ENCODE measurements at regions not wholly inside any gene's neighbourhood (a gene's known extent, or its start where the extent isn't known, plus 50 kb on each side); places are given as distances from the start of the nearest gene placed in this dataset.
"Not testable (repeated sequence)": the region's sequence is repeated elsewhere in the genome, so short reads cannot be mapped to it uniquely, and the experiment has no call there.

DNA sequence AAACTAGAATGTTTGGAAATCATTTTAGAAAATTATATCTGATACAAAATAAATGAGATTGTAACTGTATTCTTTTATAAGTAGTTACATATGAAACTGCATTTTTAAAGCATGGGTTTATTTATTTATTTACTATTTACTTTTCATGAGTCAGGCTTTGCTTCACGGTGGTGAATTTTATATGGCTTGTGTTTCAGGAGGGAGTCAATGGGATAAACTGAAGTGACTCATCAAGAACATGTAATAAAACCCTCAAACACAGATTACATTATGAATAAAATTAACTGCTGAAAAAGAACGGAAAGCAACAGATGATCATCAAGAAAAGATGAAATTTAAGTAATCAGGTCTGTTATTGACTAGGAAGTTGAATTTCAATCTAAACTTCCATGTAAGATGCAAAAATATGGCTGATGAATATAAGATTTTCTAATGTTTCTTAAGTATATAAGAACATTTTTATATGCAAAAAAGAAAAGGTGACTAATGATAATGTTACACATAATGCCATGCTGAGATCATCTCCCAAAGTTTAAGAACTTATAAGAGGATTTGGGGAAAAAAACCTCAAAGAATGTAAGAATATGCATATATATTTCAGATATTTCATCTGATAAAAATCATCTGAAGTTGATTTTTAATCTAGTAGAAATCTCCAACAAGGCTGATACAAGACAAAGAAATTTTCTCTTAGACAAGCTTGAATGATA is 383.6 kb downstream of the SLITRK1 start:
- in situ Hi-C loops (cut with MboI; ENCODE audit: low sequenced_read_pairs), result no loop called here

DNA sequence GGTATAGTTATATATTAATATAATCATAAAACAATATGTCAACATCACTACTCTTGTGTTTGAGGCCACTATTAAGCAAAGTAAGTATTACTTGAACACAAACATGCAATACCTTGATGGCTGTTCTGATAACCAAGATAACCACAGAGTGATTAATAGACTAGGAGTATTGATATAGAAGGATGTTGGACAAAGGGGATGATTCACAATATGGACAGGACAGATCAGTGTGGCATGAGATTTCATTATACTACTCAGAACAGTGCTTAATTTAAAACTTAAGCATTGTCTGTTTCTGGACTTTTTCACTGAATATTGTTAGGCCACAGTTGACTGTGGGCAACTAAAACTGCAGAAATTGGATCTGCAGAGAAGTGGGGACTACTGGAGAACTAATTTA is 384.2 kb downstream of the SLITRK1 start:
- in situ Hi-C loops (cut with MboI; ENCODE audit: low sequenced_read_pairs), result no loop called here

DNA sequence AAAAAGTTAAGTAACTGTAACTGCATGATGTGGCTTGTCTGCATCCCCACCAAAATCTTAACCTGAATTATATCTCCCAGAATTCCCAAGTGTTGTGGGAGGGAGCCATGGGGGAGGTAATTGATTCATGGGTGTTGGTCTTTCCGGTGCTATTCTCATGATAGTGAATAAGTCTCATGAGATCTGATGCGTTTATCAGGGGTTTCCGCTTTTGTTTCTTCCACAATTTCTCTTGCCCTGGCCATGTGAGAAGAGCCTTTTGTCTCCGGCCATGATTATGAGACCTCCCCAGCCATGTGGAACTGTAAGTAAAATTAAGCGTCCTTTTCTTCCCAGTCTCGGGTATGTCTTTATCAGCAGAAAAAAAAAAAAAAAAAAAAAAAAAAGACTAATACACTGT is 385.8 kb downstream of the SLITRK1 start:
- in situ Hi-C loops (cut with MboI; ENCODE audit: low sequenced_read_pairs), result no loop called here

DNA sequence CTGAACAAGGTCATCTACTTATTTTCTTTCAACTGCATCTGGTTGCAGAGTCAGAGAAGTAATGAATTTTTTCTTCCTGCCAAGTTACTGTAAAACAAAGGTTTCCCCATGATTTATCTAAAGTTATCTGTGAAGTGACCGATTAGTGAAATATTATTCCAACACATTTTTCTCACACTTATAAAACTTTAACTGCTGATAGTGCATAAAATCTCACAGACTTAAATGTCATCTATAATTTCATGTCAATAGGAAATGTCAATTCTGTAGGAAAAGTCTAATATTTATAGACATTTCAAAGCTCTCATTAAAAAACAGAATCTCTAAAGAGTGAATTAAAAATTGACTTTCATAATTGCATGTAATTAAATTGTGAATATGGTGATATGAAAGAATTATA is 397.2 kb downstream of the SLITRK1 start:
- in situ Hi-C loops (cut with MboI; ENCODE audit: low sequenced_read_pairs), result no loop called here

DNA sequence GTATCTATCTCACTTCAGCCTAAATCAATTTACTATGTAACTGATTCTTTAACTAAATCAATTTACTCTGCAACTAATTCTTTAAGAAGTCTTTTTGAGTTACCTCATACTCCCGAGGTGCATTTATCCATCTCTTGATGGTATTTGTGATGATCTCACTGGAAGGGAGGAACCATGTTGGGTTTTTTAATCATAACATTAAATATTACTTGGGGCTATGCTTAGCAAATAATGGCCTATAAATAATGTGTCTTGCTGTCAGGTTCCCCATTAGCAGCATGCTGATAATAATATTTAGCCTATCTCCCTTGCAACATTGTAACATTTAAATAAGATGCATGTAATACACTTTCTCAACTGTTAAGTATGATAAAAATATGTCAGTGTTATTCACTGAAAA is 411.3 kb downstream of the SLITRK1 start:
- in situ Hi-C loops (cut with MboI; ENCODE audit: low sequenced_read_pairs), result no loop called here

DNA sequence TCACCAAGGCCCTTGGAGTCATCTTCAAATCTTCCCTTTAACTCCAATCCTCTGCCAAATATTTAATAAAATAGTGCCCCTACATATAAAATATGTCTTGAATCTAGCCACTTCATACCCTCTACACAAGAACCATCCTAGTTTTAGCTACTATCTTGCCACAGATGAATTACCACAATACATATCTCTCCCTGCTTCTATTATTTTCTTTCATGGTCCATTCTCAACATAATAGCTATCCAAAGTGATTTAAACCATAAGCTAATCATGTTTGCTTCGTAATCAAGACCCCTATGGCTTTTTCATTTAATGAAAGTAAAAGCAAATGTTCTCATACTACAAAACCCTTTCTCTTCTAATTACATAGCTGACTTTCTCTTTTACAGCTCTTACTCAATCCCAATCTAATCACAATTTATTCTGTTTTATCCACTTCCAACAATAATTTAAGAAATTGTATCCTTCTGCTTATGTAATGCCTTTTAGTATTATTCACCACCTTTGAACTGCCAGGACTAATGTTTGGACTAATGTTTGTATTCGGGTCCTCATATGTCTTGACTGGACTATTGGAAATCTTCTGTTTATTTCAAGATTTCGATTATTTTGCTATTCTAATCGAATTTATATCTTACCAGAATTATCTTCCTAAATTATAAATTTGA is 412.0 kb downstream of the SLITRK1 start:
- in situ Hi-C loops (cut with MboI; ENCODE audit: low sequenced_read_pairs), result no loop called here

DNA sequence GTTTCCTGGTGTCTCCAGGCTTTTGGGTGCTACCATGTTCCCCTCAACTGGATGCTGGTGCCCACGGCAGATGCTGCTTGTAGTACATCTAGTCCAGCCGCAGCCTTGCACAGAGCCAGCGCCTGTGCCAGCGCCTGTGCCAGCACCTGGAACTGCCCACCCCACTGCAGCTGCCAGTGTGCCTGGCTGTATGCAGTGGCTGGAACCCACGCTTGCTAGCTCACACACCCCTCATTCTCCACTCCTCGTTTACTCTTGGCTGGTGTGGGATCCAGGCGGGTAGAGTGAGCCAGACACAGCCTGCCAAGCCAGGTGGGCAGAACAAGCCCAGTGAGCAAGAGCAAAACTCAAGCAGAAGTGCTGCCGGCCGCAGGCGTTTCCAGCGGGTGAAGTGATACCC is 428.6 kb downstream of the SLITRK1 start:
- in situ Hi-C loops (cut with MboI; ENCODE audit: low sequenced_read_pairs), result no loop called here

DNA sequence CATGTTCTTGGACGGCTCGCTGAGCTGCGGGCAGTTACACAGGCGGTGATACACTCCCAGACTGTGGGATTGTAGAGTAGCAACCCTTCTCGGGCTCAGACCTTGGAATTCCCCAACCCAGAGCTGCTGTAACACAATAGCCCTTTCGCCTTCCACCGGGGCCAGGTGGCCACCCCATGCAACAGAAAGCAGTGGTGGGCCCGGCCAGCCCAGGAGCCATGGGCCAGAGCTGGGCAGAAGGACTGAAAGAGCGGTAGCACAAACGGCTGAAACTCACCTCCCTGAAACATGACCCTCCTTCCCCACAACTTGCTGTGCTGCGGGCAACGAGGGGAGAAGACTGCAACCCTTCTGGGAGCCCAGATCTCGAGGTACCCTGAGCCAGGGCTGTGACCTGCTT is 429.0 kb downstream of the SLITRK1 start:
- in situ Hi-C loops (cut with MboI; ENCODE audit: low sequenced_read_pairs), result no loop called here

DNA sequence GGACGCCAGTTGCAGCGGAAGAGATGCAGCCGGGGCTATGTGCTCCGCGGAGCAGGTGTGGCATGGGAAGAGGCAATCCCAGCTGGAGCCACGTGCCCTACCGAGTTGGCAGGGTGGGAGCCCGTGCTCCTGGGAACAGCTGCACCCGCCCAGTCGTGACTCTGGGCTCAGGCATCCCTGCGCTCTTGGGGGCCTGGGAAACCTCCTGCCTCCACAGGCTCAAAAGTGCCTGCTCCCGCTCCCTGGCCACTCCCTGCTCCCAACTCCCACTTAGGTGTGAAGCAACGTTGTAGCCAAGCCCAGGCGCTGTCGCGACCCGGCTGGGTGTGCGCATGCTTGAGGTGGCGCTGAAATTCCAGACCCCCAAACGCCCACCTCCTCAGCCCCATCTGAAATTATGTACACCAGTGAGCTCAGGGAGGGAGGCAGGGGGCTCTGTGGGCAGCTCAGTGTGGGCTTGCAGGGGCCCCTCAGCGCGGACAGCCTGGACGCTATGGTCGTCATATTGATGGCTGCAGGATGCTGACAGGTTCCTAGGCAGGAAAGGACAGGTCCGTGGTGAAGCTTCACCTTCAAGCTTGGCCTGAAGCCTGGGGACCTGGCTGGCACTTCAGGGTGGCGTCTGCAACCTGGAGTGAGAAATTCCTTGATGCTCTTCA is 429.9 kb downstream of the SLITRK1 start:
- in situ Hi-C loops (cut with MboI; ENCODE audit: low sequenced_read_pairs), result no loop called here

DNA sequence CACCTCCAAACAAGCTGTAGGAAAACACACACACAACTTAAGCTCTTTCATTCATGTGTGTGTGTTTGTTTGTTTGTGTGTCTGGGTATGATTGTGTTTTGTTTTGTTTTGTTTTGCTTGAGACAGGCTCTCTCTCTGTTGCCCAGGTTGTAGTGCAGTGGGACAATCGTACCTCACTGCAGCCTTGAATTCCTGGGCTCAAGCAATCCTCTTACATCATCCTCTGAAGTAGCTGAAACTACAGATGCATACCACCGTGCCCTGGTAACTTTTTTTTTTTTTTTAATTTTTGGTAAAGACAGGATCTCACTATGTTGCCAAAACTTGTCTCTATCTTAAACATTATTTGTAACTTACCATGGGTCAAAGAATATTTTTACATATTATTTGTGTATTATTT is 431.7 kb downstream of the SLITRK1 start:
- in situ Hi-C loops (cut with MboI; ENCODE audit: low sequenced_read_pairs), result no loop called here

DNA sequence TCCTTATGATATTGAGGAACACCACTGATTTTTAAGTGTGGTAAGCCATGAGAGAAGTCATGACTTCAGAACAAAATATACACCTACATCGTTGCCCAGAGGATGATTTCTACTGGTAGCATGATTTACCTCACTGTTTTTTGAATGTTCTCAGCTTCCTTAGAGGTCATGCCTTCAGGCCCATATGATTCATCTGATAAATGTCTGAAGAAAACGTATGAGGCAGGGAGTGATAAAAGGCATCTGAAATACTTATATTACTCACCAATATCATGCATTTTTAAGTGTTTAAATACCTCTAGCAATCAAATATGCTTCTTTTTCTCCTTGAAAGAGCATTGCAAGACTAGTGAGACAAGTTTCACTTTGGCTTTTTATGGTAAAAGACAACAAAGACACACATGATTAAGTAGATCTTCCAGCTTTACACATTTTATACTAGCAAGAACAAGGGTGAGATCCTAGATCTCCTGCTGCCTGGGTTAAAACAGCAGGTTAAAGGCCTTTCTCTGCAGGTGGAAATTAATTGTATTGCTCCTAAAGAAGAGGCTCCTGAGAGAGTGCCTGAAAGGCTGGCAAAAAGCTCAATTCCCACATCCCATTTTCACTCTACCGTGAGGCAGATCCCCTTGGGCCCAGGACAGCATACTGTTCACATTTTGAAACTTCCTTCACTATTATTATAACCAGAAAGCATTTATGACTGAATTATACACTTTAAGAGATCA is 432.4 kb downstream of the SLITRK1 start:
- in situ Hi-C loops (cut with MboI; ENCODE audit: low sequenced_read_pairs), result no loop called here

DNA sequence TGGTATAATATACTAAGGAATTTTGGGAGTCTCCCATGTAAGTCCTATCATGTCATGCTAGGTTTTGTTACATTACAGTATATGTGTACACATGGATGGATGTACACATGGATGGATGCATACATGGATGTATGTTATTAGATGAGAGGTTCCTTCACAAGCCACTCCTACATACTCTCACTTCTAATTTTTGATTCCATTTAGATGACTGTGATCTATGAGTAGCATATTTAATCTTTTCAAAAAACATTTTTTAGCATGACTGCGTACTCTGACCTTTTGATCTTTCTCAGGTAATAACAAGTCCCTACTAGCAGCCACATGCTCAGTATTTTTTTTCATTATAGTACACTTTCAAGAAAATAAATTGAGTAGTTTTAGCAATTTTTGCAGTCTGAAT is 441.8 kb downstream of the SLITRK1 start:
- in situ Hi-C loops (cut with MboI; ENCODE audit: low sequenced_read_pairs), result no loop called here

DNA sequence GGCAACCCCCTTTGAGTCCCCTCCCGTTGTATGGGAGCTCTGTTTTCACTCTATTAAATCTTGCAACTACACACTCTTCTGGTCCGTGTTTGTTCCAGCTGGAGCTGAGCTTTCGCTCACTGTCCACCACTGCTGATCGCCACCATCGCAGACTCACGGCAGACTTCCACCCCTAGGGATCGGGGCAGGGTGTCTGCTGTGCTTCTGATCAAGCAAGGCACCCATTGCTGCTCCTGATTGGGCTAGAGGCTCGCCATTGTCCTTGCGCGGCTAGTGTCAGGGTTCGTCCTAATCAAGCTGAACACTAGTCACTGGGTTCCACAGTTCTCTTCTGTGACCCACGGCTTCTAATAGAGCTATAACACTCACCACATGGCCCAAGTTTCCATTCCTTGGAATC is 442.8 kb downstream of the SLITRK1 start:
- in situ Hi-C loops (cut with MboI; ENCODE audit: low sequenced_read_pairs), result not testable (repeated sequence)

DNA sequence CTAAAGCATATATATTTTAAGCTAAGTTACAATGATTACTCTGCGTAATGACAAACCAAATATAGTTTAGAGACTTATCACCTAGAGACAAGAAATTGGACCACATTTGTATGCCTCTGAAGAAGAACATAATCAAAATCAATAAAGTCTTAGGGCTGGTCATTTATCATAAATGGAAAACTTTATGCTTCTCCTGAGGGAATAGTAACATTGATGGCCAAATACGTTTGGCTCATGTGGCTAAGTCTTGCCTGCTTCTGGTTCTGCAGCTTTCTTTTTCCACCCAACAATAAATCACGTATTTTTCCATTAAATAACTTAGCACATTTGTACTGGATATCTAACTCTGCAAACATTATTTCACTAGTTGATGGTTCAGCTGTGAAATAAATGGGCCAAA is 458.4 kb downstream of the SLITRK1 start:
- in situ Hi-C loops (cut with MboI; ENCODE audit: low sequenced_read_pairs), result no loop called here

DNA sequence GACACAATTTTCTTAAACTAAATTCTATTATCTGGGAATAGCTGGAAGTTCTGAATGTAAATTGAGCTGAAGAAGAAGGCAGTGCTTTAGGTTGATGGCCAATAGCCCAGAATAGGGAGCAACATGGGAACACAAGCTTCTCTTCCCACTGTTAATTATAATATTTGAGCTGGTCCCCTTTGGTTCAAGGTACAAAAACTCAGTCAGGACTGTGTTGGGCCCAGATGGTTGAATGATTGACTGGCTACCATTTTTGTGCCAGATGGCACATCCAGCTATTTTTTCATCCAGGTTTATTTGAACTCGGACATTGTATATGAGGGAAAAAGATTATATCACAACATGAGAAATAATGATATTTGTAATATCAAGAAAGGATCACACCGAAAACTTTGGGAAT is 458.9 kb downstream of the SLITRK1 start:
- in situ Hi-C loops (cut with MboI; ENCODE audit: low sequenced_read_pairs), result no loop called here

DNA sequence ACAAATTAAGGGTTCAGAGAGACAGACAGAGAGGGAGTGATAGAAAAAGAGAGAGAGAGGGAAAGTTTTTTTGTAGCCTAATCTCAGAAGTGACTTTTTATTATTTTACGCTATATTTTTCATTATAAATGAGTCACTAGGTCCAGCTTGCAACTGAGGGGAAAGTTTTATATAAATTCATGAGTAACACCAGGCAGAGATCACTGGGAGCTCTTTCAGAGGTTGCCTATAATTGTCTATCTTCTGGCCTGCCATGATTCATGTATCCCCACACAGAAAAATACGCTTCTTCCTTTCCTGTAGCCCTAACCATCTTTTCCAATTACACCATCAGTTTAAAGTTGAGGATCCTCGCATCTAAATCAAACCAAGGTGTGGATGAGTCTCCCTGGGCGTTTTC is 467.9 kb downstream of the SLITRK1 start:
- in situ Hi-C loops (cut with MboI; ENCODE audit: low sequenced_read_pairs), result no loop called here

DNA sequence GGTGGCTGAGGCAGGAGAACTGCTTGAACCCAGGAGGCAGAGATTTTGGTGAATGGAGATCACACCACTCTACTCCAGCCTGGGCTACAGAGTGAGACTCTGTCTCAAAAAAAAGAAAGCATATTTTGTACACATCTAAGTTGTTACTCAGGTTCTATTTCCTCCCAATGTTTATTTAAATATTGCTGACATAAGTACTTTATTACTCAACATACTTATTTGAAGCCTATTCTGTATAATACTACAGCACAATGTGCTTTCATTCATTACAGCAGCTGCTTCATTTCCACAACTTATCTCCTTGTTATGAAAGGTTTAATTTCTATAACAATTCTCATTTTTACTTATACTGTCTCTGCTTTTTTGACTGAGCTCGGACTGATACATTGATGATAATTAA is 495.7 kb downstream of the SLITRK1 start:
- in situ Hi-C loops (cut with MboI; ENCODE audit: low sequenced_read_pairs), result no loop called here

DNA sequence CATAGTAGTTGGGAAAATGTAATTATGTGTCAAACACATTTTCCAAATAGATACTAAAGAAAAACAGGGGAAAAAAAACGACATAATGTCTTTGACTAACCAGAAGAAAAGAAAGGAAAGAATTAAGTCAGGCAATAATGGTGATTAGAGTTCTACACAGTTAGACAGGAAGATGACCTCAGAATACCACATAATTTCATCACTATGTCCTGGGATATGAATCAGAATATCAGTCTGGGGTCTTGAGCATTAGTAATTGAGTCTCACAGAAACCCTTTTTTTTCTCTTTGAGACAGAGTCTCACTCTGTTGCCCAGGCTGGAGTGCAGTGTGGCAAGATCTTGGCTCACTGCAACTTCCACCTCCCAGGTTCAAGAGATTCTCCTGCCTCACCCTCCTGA is 503.4 kb downstream of the SLITRK1 start:
- in situ Hi-C loops (cut with MboI; ENCODE audit: low sequenced_read_pairs), result no loop called here

DNA sequence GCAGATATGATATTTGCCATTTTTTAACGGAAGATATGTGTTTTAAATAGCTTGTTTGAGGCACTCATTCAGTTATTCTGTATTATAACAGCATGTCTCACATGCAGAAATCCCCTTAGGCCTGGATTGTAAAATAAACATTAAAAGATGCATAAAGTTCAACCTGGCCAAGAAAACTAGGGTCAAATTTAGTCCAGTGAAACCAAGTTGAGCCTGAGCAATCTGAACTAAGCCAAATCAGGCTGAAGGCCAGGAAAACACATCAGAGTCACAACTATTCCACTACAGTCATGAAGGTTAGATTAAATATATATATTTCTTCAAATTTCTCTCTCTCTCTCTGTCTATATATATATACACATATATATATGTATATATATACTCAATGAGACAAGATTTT is 504.8 kb downstream of the SLITRK1 start:
- in situ Hi-C loops (cut with MboI; ENCODE audit: low sequenced_read_pairs), result no loop called here

DNA sequence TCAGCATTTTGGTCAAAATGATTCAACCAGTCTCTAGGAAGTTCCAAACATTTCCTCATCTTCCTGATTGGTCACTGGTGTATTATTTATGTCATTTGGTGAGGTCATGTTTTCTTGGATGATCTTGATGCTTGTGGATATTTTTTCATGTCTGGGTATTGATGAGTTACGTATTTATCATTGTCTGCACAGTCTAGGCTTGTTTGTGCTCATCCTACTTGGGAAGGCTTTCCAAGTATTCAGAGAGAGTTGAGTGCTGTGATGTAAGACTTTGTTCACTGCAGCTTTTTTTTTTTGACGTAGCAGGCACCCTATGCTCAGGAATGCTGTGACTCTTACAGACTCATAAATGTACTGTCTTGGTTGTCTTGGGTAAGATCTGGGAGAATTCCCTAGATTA is 509.5 kb downstream of the SLITRK1 start:
- in situ Hi-C loops (cut with MboI; ENCODE audit: low sequenced_read_pairs), result no loop called here

DNA sequence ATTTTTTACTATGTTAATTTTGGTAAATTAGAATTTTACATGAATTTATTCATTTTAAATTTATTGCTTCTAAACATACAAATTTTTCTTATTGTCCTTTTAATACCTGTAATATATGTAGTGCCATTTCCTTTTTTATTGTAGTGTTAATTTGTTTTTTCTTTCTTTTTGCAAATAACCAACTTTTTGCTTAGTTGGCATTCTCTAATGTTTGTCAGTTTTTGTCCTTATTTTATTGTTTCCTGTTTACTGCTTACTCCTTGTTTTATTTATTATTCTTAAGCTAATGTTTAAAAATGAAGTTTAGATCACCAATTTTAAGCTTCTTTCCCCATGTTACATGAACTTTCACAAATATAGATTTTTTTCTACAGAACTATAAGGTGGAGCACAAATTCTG is 516.6 kb downstream of the SLITRK1 start:
- in situ Hi-C loops (cut with MboI; ENCODE audit: low sequenced_read_pairs), result no loop called here

DNA sequence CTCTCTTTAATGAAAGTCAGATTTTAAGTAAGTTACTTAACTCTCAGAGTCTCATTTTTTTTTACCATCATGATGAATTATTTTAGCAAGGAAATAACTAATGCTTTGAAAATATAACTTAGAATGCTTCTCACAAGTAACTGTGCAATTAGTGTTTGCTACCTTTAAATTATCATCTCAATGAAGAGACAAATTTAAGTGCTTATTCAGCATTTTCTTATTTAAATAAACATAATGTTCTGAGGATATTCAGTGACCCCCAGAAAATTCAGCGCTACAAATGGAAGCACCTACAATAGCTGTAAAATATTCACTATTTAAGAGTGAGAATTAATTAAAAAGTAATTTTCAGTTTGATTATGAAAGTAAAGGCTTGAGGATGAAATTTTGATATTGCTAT is 527.2 kb downstream of the SLITRK1 start:
- in situ Hi-C loops (cut with MboI; ENCODE audit: low sequenced_read_pairs), result no loop called here
